HG02973 (cell line): ENCODE measurements at regions not wholly inside any gene's neighbourhood (a gene's known extent, or its start where the extent isn't known, plus 50 kb on each side); places are given as distances from the start of the nearest gene placed in this dataset.

Experiments used
- ATAC-seq: cut with Tn5 transposase; IDR thresholded peaks from one replicate; pipeline ENCODE4 v1.9.1; 2021; ENCODE audit warnings: moderate library complexity; ENCODE audit not compliant: unreplicated experiment

- ATAC-seq: no peak
Observed at GRCh38 chr9:96183751-96184150, 118.2 kb downstream of the HSD17B3 start.

- ATAC-seq: no peak
Observed at GRCh38 chr9:96178153-96178552, 123.8 kb downstream of the HSD17B3 start.

- ATAC-seq: no peak
Observed at GRCh38 chr9:96177719-96178028, 124.3 kb downstream of the HSD17B3 start.

- no peak for ATAC-seq
Observed at GRCh38 chr9:96177005-96177718, 124.8 kb downstream of the HSD17B3 start.

- ATAC-seq: no peak
Observed at GRCh38 chr9:96175796-96176195, 126.2 kb downstream of the HSD17B3 start.

- no peak for ATAC-seq
Observed at GRCh38 chr9:96175001-96175400, 127.0 kb downstream of the HSD17B3 start.

GRCh38 chr9:96174371-96174770 is 127.6 kb downstream of the HSD17B3 start:
- ATAC-seq: no peak

- no peak for ATAC-seq
Observed at GRCh38 chr9:96173640-96174039, 128.3 kb downstream of the HSD17B3 start.

GRCh38 chr9:96172797-96173196 is 129.2 kb downstream of the HSD17B3 start:
- ATAC-seq: no peak

- ATAC-seq: no peak
Observed at GRCh38 chr9:96171728-96172127, 130.2 kb downstream of the HSD17B3 start.

- no peak for ATAC-seq
Observed at GRCh38 chr9:96169901-96170300, 132.1 kb downstream of the HSD17B3 start.

GRCh38 chr9:96169484-96169883 is 132.5 kb downstream of the HSD17B3 start:
- no peak for ATAC-seq

- ATAC-seq: no peak
Observed at GRCh38 chr9:96168882-96169281, 133.1 kb downstream of the HSD17B3 start.

GRCh38 chr9:96167011-96167410 is 135.0 kb downstream of the HSD17B3 start:
- no peak for ATAC-seq

GRCh38 chr9:96164268-96164683 is 137.7 kb downstream of the HSD17B3 start:
- no peak for ATAC-seq

GRCh38 chr9:96163712-96164111 is 138.3 kb downstream of the HSD17B3 start:
- ATAC-seq: no peak

- no peak for ATAC-seq
Observed at GRCh38 chr9:96163161-96163560, 138.8 kb downstream of the HSD17B3 start.

- ATAC-seq: no peak
Observed at GRCh38 chr9:96161819-96162218, 140.2 kb downstream of the HSD17B3 start.

GRCh38 chr9:96160866-96161265 is 141.1 kb downstream of the HSD17B3 start:
- no peak for ATAC-seq

- no peak for ATAC-seq
Observed at GRCh38 chr9:96160168-96160567, 141.8 kb downstream of the HSD17B3 start.

GRCh38 chr9:96159596-96159995 is 142.4 kb downstream of the HSD17B3 start:
- ATAC-seq: no peak

- no peak for ATAC-seq
Observed at GRCh38 chr9:96158909-96159575, 142.9 kb downstream of the HSD17B3 start.

GRCh38 chr9:96158147-96158546 is 143.8 kb downstream of the HSD17B3 start:
- no peak for ATAC-seq
